ENCODE measurements at regions not wholly inside any gene's neighbourhood (a gene's known extent, or its start where the extent isn't known, plus 50 kb on each side); places are given as distances from the start of the nearest gene placed in this dataset.
"Not testable (repeated sequence)": the region's sequence is repeated elsewhere in the genome, so short reads cannot be mapped to it uniquely, and the experiment has no call there.

GRCh38 chr4:171516694-171517093, 296.5 kb upstream of the GALNTL6 start:
- H3K27ac ChIP-seq = no peak overlapping the region
- TF ChIP-seq, protein P1, sequence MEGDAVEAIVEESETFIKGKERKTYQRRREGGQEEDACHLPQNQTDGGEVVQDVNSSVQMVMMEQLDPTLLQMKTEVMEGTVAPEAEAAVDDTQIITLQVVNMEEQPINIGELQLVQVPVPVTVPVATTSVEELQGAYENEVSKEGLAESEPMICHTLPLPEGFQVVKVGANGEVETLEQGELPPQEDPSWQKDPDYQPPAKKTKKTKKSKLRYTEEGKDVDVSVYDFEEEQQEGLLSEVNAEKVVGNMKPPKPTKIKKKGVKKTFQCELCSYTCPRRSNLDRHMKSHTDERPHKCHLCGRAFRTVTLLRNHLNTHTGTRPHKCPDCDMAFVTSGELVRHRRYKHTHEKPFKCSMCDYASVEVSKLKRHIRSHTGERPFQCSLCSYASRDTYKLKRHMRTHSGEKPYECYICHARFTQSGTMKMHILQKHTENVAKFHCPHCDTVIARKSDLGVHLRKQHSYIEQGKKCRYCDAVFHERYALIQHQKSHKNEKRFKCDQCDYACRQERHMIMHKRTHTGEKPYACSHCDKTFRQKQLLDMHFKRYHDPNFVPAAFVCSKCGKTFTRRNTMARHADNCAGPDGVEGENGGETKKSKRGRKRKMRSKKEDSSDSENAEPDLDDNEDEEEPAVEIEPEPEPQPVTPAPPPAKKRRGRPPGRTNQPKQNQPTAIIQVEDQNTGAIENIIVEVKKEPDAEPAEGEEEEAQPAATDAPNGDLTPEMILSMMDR (conservative IDR thresholded peaks at IDR 0.05) = no peak

DNA sequence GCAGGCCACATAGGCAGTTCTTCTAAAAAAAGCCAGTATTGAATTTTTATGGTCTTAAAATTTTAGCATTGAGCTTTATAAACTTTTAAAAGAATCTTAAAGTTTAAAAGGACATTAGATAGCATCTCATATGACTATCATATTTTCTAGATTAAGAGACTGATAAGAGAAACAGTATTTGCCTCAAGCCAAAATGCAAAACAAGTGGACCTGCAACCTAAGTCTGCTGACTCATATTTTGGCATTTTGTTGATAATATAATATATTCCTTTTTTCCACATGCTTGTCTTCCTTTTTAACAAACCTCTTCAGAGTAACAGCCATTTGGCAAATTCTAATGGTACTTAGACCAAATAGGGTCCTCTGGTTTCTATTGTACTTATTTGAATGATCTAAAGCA, 328.5 kb upstream of the GALNTL6 start:
- TF ChIP-seq, protein P1 (conservative IDR thresholded peaks at IDR 0.05) = no peak
- H3K27ac ChIP-seq = no peak overlapping the region

- no peak overlapping the region for H3K27ac ChIP-seq
- TF ChIP-seq, protein P1 (conservative IDR thresholded peaks at IDR 0.05) = no peak
Observed at GRCh38 chr4:171478181-171478580, 335.0 kb upstream of the GALNTL6 start.

- not testable (repeated sequence) for H3K27ac ChIP-seq
Observed at GRCh38 chr4:171475111-171475510, 338.1 kb upstream of the GALNTL6 start.

- H3K27ac ChIP-seq = no peak overlapping the region
- TF ChIP-seq, protein P1 (conservative IDR thresholded peaks at IDR 0.05) = no peak
Observed at GRCh38 chr4:171473155-171473554, 340.0 kb upstream of the GALNTL6 start.

DNA sequence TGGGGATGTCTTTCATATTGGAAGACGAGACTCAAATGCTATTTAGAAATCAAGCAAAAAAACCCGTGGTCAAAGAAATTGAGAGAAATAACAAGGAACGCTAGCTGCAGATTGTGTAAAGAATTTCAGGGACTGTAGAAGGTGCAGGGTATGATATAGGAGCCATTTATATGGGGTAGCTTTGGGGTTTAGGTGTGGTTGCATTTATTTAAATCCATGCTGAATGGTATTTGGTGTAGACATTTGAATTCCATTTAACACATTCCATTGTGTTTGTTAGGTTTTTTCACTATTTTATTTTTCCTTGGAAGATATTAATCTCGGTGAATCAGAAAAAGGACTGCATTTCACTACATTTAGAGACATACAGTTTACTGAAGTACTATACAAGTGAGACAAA, 341.0 kb upstream of the GALNTL6 start:
- H3K27ac ChIP-seq = no peak overlapping the region
- TF ChIP-seq, protein P1 (conservative IDR thresholded peaks at IDR 0.05) = no peak

GRCh38 chr4:171464499-171464898, 348.7 kb upstream of the GALNTL6 start:
- H3K27ac ChIP-seq = no peak overlapping the region
- TF ChIP-seq, protein P1 (conservative IDR thresholded peaks at IDR 0.05) = no peak

DNA sequence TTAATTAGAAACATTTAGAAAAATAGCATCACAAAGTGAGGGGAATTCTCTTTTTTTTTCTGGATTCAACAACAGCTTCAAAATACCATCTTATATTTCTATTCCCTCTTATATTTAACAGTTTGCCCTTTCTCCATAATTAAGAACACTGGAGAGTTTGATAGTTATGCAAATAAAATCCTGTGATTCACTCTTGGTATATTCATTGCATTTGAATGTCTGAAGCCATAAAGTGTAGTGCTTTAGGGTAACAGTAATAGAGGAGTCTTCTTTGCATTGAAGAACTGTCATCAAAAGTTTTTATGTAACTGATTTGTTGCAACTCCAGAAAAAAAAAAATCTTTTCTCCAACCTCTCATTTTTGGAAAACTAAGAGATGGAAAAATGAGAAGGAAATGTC, 352.0 kb upstream of the GALNTL6 start:
- H3K27ac ChIP-seq = no peak overlapping the region
- TF ChIP-seq, protein P1 (conservative IDR thresholded peaks at IDR 0.05) = no peak
